ENCODE measurements at regions not wholly inside any gene's neighbourhood (a gene's known extent, or its start where the extent isn't known, plus 50 kb on each side); places are given as distances from the start of the nearest gene placed in this dataset.
"Not testable (repeated sequence)": the region's sequence is repeated elsewhere in the genome, so short reads cannot be mapped to it uniquely, and the experiment has no call there.

DNA sequence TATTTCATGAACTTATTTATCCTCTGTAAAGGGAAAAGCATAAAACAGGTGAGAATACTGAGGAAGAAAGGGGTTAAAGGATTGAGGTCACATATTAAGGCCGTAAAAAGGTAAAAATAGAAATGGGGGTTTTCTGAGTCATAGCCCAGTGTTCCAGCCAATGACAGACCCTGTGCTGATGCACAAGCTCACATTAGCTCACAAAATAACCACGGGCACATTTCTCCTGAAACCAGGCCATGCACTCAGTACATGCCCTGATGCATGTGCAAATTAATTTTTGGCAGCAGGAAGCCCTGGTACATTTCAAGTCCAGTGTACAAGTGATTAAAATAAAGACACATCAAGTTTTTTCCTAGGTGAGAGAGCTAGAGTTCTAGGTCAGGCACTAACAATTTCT is 194.4 kb downstream of the TMEM200A start:
- no peaks in the 10 kb centered on the region for H3K27me3 ChIP-seq
- intact Hi-C loops (cut with DNase I; ENCODE audit: low total_unique reads): no loop called here
- H3K4me3 ChIP-seq: no peak overlapping the region
- no peak for TF ChIP-seq POLR2A (IDR thresholded peaks at IDR 0.05)
- H3K4me1 ChIP-seq: no peaks in the 10 kb centered on the region
- DNase-seq: no peak
- no peak overlapping the region for H3K27ac ChIP-seq
- H3K9me3 ChIP-seq: no peaks in the 10 kb centered on the region
- H3K36me3 ChIP-seq: no peaks in the 10 kb centered on the region

GRCh38 chr6:130561159-130561558 is 195.3 kb downstream of the TMEM200A start:
- DNase-seq; H3K4me3 ChIP-seq; H3K27ac ChIP-seq; H3K36me3 ChIP-seq; H3K4me1 ChIP-seq; intact Hi-C loops (cut with DNase I; ENCODE audit: low total_unique reads); H3K9me3 ChIP-seq; H3K27me3 ChIP-seq: not testable (repeated sequence)

DNA sequence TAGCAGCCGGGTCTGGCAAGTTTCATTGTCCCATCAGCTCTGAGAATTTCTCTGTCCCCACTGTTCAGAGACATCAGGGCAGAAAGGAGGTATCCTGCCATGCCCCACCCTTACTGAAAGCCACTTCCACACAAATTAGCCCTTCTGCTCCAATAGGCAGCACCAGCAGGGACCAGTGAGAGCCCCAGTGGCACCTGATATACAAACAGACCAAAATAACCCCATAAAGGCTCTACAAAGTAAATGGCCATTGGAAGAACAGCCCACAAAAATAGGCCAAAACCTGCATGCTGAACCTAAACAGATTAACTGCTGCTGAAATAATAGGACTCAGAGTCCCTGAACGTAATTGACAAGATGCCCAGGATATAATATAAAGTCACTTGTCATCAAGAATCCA is 199.9 kb downstream of the TMEM200A start:
- TF ChIP-seq CTCF (IDR thresholded peaks at IDR 0.05) (no peak), POLR2A (IDR thresholded peaks at IDR 0.05) (no peak)
- Histone ChIP-seq H3K27ac (no peak overlapping the region), H3K36me3 (no peaks in the 10 kb centered on the region), H3K9me3 (no peaks in the 10 kb centered on the region), H3K4me3 (no peak overlapping the region), H3K27me3 (no peaks in the 10 kb centered on the region), H3K4me1 (no peaks in the 10 kb centered on the region)
- DNase-seq: no peak
- intact Hi-C loops (cut with DNase I; ENCODE audit: low total_unique reads): no loop called here

GRCh38 chr6:130574146-130574545 is 208.3 kb downstream of the TMEM200A start:
- TF ChIP-seq POLR2A (IDR thresholded peaks at IDR 0.05) (no peak), CTCF (IDR thresholded peaks at IDR 0.05) (no peak)
- no peak for DNase-seq
- intact Hi-C loops (cut with DNase I; ENCODE audit: low total_unique reads): no loop called here
- Histone ChIP-seq H3K36me3 (no peaks in the 10 kb centered on the region), H3K4me1 (no peaks in the 10 kb centered on the region), H3K4me3 (no peak overlapping the region), H3K27me3 (no peaks in the 10 kb centered on the region), H3K27ac (no peak overlapping the region), H3K9me3 (no peaks in the 10 kb centered on the region)

DNA sequence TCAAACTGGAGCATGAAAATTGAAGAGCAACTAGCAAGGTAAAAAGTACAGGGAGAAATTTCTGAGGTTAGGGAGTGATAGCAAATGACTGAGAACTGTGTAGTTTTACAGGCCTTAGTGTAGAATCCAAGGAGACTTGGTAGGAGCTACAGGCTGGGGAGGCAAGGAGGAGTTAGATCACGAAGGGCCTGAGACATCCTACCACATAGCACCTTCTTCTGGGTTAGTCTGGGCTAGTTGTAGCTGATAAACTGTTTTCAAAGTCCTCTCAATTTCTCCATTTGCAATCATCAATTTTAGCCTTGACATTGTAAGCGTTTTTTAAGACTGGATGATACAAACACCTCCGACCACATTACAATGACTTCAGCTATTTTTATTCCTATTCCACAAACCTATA is 209.7 kb downstream of the TMEM200A start:
- Histone ChIP-seq H3K4me1 (no peaks in the 10 kb centered on the region), H3K36me3 (no peaks in the 10 kb centered on the region), H3K4me3 (no peak overlapping the region), H3K27me3 (no peaks in the 10 kb centered on the region), H3K27ac (no peak overlapping the region), H3K9me3 (no peaks in the 10 kb centered on the region)
- DNase-seq: no peak
- intact Hi-C loops (cut with DNase I; ENCODE audit: low total_unique reads): no loop called here
- no peak for TF ChIP-seq POLR2A (IDR thresholded peaks at IDR 0.05)
- TF ChIP-seq CTCF (IDR thresholded peaks at IDR 0.05): no peak

GRCh38 chr6:130575971-130576370 is 210.2 kb downstream of the TMEM200A start:
- intact Hi-C loops (cut with DNase I; ENCODE audit: low total_unique reads): no loop called here
- no peaks in the 10 kb centered on the region for H3K36me3 ChIP-seq
- H3K4me3 ChIP-seq: no peak overlapping the region
- no peak for DNase-seq
- no peak overlapping the region for H3K27ac ChIP-seq
- no peaks in the 10 kb centered on the region for H3K9me3 ChIP-seq
- no peaks in the 10 kb centered on the region for H3K27me3 ChIP-seq
- H3K4me1 ChIP-seq: no peaks in the 10 kb centered on the region
- TF ChIP-seq CTCF (IDR thresholded peaks at IDR 0.05): no peak
- TF ChIP-seq POLR2A (IDR thresholded peaks at IDR 0.05): no peak

Data from uterus (tissue), 3 donors.